ENCODE measurements at regions not wholly inside any gene's neighbourhood (a gene's known extent, or its start where the extent isn't known, plus 50 kb on each side); places are given as distances from the start of the nearest gene placed in this dataset.

- no peak for DNase-seq (ENCODE audit: low read depth)
- TF ChIP-seq, protein P1, sequence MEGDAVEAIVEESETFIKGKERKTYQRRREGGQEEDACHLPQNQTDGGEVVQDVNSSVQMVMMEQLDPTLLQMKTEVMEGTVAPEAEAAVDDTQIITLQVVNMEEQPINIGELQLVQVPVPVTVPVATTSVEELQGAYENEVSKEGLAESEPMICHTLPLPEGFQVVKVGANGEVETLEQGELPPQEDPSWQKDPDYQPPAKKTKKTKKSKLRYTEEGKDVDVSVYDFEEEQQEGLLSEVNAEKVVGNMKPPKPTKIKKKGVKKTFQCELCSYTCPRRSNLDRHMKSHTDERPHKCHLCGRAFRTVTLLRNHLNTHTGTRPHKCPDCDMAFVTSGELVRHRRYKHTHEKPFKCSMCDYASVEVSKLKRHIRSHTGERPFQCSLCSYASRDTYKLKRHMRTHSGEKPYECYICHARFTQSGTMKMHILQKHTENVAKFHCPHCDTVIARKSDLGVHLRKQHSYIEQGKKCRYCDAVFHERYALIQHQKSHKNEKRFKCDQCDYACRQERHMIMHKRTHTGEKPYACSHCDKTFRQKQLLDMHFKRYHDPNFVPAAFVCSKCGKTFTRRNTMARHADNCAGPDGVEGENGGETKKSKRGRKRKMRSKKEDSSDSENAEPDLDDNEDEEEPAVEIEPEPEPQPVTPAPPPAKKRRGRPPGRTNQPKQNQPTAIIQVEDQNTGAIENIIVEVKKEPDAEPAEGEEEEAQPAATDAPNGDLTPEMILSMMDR (IDR thresholded peaks at IDR 0.05; ENCODE audit: insufficient read depth, low read depth, low read length): no peak
- H3K4me3 ChIP-seq (ENCODE audit: low read depth, low read length): no peak overlapping the region
Observed at GRCh38 chr1:73811798-73812197, 386.2 kb downstream of the LRRIQ3 start.

DNA sequence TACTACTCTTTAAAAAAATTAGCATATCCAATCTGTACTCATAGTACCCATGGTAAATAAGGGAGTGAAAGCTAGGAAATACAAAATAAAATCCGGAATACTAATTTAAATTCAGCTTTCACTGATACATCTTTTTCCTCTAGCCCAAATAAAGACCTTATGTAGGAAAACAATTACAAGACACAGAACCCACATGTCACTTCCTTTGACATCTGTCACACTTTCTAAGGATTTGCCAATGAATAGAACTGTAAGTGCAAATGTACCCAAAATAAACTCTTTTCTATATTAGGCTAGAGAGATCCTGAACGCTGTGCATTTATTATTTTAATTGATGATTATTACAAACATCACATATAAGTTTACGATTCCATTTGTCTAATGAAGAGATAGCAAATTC lies 393.0 kb downstream of the LRRIQ3 start:
- TF ChIP-seq, protein P1 (IDR thresholded peaks at IDR 0.05; ENCODE audit: insufficient read depth, low read depth, low read length): no peak
- DNase-seq (ENCODE audit: low read depth): no peak
- H3K4me3 ChIP-seq (ENCODE audit: low read depth, low read length): no peak overlapping the region

DNA sequence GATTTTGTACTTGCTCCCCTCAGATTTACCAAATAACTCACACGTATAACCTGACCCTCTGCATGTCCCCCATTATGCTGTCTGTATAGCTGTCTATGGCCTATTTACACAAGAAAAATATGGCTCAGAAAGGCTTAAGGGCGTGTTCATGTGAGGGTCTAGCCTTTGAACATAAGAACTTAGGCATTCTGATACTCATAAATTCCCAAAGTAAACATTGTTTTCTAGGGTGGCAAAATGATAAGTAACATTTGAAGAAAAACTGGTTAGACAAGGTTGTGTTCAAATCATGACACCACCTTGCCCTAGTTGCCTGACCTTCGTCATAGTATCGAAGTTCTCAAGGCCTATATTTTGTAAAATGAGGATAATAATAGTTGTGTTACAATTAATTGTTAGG lies 394.6 kb downstream of the LRRIQ3 start:
- no peak for DNase-seq (ENCODE audit: low read depth)
- H3K4me3 ChIP-seq (ENCODE audit: low read depth, low read length): no peak overlapping the region
- TF ChIP-seq, protein P1 (IDR thresholded peaks at IDR 0.05; ENCODE audit: insufficient read depth, low read depth, low read length): no peak

DNA sequence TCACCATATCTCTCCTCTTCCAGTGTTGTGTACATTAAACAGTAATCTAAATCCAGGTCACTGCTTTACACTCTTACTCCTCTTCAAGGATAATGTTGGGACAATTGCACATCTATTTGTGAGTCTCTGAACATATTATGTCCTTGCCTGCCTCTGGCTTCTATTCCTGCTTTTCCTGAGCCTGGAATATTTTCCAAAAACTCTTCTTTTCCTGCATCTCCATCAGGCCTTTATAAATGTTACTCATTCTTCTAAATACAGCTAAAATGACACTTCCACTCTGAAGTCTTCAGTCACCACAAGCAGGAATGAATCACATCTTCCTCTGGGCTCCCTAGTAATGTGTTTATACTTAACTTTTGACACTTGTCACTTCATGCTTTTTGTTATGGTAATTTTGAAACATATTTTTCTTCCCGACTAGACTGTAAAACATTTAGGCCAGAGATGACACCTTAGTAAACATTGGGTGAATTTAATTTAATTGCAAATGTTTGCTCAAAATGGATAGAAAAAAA lies 396.0 kb downstream of the LRRIQ3 start:
- no peak for DNase-seq (ENCODE audit: low read depth)
- TF ChIP-seq, protein P1 (IDR thresholded peaks at IDR 0.05; ENCODE audit: insufficient read depth, low read depth, low read length): no peak
- no peak overlapping the region for H3K4me3 ChIP-seq (ENCODE audit: low read depth, low read length)

- TF ChIP-seq, protein P1 (IDR thresholded peaks at IDR 0.05; ENCODE audit: insufficient read depth, low read depth, low read length): no peak
- no peak overlapping the region for H3K4me3 ChIP-seq (ENCODE audit: low read depth, low read length)
- DNase-seq (ENCODE audit: low read depth): peak; percentile 17
Observed at GRCh38 chr1:73800376-73800775, 397.6 kb downstream of the LRRIQ3 start.

- H3K4me3 ChIP-seq (ENCODE audit: low read depth, low read length): no peak overlapping the region
- TF ChIP-seq, protein P1 (IDR thresholded peaks at IDR 0.05; ENCODE audit: insufficient read depth, low read depth, low read length): no peak
- no peak for DNase-seq (ENCODE audit: low read depth)
Observed at GRCh38 chr1:73789965-73790364, 408.0 kb downstream of the LRRIQ3 start.

DNA sequence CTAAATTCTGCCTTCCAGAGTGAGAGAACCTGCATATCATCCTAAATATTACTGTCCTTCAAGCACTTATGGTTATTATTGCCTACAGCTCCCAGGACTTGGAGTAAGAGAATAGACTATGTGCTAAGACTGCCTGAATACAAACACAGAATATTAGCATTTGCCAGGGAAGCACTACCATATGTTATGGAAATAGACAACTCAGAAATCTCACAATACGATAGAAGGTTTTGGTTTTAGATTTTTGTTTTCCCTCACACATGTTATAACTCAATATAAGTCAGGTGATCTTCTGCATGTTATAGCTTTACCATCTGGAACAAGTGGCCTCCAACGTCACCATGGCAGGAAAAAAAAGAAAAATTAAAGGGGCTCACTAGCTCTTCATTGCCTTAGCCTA lies 413.9 kb downstream of the LRRIQ3 start:
- DNase-seq (ENCODE audit: low read depth): no peak
- TF ChIP-seq, protein P1 (IDR thresholded peaks at IDR 0.05; ENCODE audit: insufficient read depth, low read depth, low read length): no peak
- H3K4me3 ChIP-seq (ENCODE audit: low read depth, low read length): no peak overlapping the region
